MM.1S (cell line): ENCODE measurements at regions not wholly inside any gene's neighbourhood (a gene's known extent, or its start where the extent isn't known, plus 50 kb on each side); places are given as distances from the start of the nearest gene placed in this dataset.
A peak's percentile ranks its signal among the peaks of the same experiment; 100 is the strongest.

Experiments used
- DNase-seq: peaks from one replicate; pipeline ENCODE4 v3.0.0-alpha.2; 2015
- H2AFZ ChIP-seq: fragments of 300-600 bp; sonication (generic); 2 replicates; pipeline ENCODE4 v1.6.0; 2016; ENCODE audit warnings: antibody characterized with exemption, low read length
- H3F3A ChIP-seq: fragments of 300-600 bp; sonication (generic); 2 replicates; pipeline ENCODE4 v1.6.1; 2016; ENCODE audit warnings: mild to moderate bottlenecking, antibody characterized with exemption, low read length, moderate library complexity, mixed read lengths; ENCODE audit not compliant: insufficient read depth
- H3K27ac ChIP-seq: fragments of 300-600 bp; sonication (generic); 2 replicates; pipeline ENCODE4 v1.5.1; 2016; ENCODE audit warnings: mild to moderate bottlenecking, low read length
- H3K27me3 ChIP-seq: fragments of 300-600 bp; sonication (generic); replicated peaks from 2 replicates; pipeline ENCODE4 v1.6.0; 2016; ENCODE audit warnings: low read length; ENCODE audit not compliant: insufficient read depth
- H3K36me3 ChIP-seq: fragments of 300-600 bp; sonication (generic); replicated peaks from 2 replicates; pipeline ENCODE4 v1.6.1; 2016; ENCODE audit warnings: mild to moderate bottlenecking, low read length, mixed read lengths; ENCODE audit not compliant: insufficient read depth
- H3K4me1 ChIP-seq: fragments of 300-600 bp; sonication (generic); 2 replicates; pipeline ENCODE4 v1.6.1; 2016; ENCODE audit warnings: low read length, mixed read lengths
- H3K4me2 ChIP-seq: fragments of 300-600 bp; sonication (generic); 2 replicates; pipeline ENCODE4 v1.6.0; 2016; ENCODE audit warnings: low read depth, low read length
- H3K4me3 ChIP-seq: fragments of 300-600 bp; sonication (generic); 2 replicates; pipeline ENCODE4 v1.5.1; 2016; ENCODE audit warnings: low read length, mixed read lengths
- H3K79me2 ChIP-seq: fragments of 300-600 bp; sonication (generic); 2 replicates; pipeline ENCODE4 v1.6.1; 2016; ENCODE audit warnings: mixed run types, low read length, mixed read lengths
- H3K9ac ChIP-seq: fragments of 300-600 bp; sonication (generic); 2 replicates; pipeline ENCODE4 v1.6.1; 2016; ENCODE audit warnings: low read length, mixed read lengths
- H3K9me2 ChIP-seq: fragments of 300-600 bp; sonication (generic); replicated peaks from 2 replicates; pipeline ENCODE4 v1.6.1; 2016; ENCODE audit warnings: mild to moderate bottlenecking, low read length, mixed read lengths; ENCODE audit not compliant: insufficient read depth
- H3K9me3 ChIP-seq: fragments of 300-600 bp; sonication (generic); replicated peaks from 2 replicates; pipeline ENCODE4 v1.6.1; 2016; ENCODE audit warnings: mild to moderate bottlenecking, low read length, mixed read lengths; ENCODE audit not compliant: insufficient read depth
- H4K20me1 ChIP-seq: fragments of 300-600 bp; sonication (generic); 2 replicates; pipeline ENCODE4 v1.6.1; 2016; ENCODE audit warnings: mild to moderate bottlenecking, low read length, moderate library complexity, mixed read lengths; ENCODE audit not compliant: insufficient read depth
- EZH2 ChIP-seq: fragments of 300-600 bp; sonication (generic); optimal IDR thresholded peaks from 2 replicates; pipeline ENCODE3; 2017; ENCODE audit warnings: low read depth, mild to moderate bottlenecking, antibody characterized with exemption, low read length, mixed read lengths
- EZH2phosphoT487 ChIP-seq: fragments of 300-600 bp; sonication (generic); IDR thresholded peaks from 2 replicates; pipeline ENCODE4 v1.6.1; 2018; ENCODE audit warnings: antibody characterized with exemption, low read length
- TF ChIP-seq, protein P1 (sequence below): fragments of 300-600 bp; sonication (generic); IDR thresholded peaks from 2 replicates; pipeline ENCODE4 v1.5.1; 2016; ENCODE audit warnings: antibody characterized with exemption, low read length, mixed read lengths

DNA sequence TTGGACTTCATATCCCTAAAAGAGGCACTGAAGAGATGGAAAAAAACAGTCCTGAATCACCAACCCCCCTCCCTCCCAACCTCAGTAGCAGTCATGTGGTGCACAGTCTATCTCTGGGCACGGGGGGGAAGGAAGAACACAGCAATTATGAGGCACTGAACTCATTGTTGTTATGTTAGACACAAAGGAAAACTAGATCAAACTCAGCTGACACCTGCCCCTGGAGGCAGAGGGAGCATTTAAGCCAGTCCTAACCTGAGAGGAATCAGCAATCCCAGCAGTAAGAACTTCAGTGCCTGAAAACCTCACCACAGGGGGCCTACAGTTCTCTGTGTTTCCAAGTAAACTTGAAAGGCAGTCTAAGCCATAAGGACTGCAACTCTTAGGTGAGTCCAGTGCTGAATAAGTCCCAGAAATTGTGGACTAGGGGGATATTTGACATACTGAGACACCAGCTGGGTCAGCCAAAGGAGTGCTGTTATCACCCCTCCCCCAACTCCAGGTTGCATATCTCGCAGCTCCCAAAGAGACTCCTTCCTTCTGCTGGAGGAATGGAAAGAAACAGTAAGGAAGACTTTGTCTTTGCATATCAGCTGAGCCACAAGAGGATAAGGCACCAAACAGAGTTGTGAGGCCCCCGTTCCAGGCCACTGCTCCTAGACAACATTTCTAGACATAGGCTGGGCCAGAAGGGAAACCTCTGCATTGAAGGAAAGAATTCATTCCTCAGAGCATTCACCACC is 72.5 kb downstream of the GLYATL1 start:
- Histone ChIP-seq H3K9ac (peak overlapping the region; percentile 51), H3K9me2 (no peaks in the 10 kb centered on the region), H3K4me2 (peak overlapping the region; percentile 74), H3K4me1 (peaks cover 52% of the 10 kb centered on the region), H3K36me3 (no peaks in the 10 kb centered on the region), H3K27me3 (no peaks in the 10 kb centered on the region), H4K20me1 (no peaks in the 10 kb centered on the region), H3K4me3 (peak overlapping the region; percentile 34), H3K27ac (peak overlapping the region; percentile 95), H3K79me2 (no peaks in the 10 kb centered on the region), H3F3A (peaks cover 39% of the 10 kb centered on the region), H3K9me3 (no peaks in the 10 kb centered on the region), H2AFZ (peak overlapping the region; percentile 69)
- TF ChIP-seq EZH2 = no peak
- TF ChIP-seq, protein P1, sequence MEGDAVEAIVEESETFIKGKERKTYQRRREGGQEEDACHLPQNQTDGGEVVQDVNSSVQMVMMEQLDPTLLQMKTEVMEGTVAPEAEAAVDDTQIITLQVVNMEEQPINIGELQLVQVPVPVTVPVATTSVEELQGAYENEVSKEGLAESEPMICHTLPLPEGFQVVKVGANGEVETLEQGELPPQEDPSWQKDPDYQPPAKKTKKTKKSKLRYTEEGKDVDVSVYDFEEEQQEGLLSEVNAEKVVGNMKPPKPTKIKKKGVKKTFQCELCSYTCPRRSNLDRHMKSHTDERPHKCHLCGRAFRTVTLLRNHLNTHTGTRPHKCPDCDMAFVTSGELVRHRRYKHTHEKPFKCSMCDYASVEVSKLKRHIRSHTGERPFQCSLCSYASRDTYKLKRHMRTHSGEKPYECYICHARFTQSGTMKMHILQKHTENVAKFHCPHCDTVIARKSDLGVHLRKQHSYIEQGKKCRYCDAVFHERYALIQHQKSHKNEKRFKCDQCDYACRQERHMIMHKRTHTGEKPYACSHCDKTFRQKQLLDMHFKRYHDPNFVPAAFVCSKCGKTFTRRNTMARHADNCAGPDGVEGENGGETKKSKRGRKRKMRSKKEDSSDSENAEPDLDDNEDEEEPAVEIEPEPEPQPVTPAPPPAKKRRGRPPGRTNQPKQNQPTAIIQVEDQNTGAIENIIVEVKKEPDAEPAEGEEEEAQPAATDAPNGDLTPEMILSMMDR = peak; percentile 18; the same call in 1 of the 2 replicates
- peak; percentile 40 for DNase-seq

DNA sequence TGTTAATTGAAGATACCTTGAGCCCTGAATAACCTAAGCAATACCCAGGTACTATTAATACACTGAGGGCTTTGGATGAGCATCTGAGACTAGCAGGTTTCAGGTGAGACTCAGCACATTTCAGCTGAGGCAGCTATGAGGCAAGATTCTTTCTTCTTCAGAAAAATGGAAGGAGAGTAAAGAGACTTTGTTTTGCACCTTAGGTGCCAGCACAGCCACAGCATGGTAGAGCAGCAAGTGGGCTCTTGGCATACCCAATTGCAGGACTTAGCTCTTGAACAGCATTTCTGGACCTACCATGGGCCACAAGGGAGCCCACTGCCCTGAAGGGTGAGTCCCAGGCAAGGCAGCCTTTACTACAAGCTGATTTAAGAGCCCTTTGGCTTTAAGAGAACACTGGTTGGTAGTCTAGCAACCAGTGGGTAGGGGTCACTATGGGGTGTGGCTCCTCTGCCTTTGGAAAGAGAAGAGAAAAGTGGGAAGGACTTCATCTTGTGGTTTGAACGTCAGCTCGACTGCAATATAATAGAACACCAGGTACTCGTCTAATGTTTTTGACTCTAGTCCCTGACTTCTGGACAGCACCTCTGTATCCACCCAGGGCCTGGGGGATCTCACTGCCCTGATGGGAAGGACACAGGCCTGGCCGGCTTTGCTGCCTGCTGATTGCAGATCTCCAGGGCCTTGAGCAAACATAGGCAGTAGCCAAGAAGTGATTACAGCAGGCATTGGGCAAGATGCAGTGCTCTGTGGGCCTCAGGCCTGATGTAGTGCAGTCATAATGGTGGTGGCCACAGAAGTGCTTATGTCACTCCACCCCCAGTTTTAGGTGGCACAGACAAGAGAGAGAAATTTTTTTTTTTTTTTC is 73.3 kb downstream of the GLYATL1 start:
- peak overlapping the region; percentile 69 for H2AFZ ChIP-seq
- peak overlapping the region; percentile 34; the same call in 1 of the 2 replicates for H3K4me3 ChIP-seq
- H3K36me3 ChIP-seq = no peaks in the 10 kb centered on the region
- no peaks in the 10 kb centered on the region for H3K9me3 ChIP-seq
- no peaks in the 10 kb centered on the region for H3K27me3 ChIP-seq
- H3K4me2 ChIP-seq = peak overlapping the region; percentile 74
- H3K27ac ChIP-seq = peak overlapping the region; percentile 95
- peaks cover 52% of the 10 kb centered on the region for H3K4me1 ChIP-seq
- no peaks in the 10 kb centered on the region for H3K79me2 ChIP-seq
- H3F3A ChIP-seq = peaks cover 39% of the 10 kb centered on the region
- DNase-seq = peak; percentile 79
- TF ChIP-seq EZH2phosphoT487 = no peak
- no peak for TF ChIP-seq EZH2
- TF ChIP-seq, protein P1 = no peak
- H3K9me2 ChIP-seq = no peaks in the 10 kb centered on the region
- peak overlapping the region; percentile 51; the same call in 1 of the 2 replicates for H3K9ac ChIP-seq
- no peaks in the 10 kb centered on the region for H4K20me1 ChIP-seq

- Histone ChIP-seq H3K4me3 (no peak overlapping the region), H3K36me3 (no peaks in the 10 kb centered on the region), H3K4me1 (peaks cover 5% of the 10 kb centered on the region; the same call in 1 of the 2 replicates), H2AFZ (no peak overlapping the region), H3K4me2 (no peak overlapping the region), H3F3A (no peaks in the 10 kb centered on the region), H3K9me3 (no peaks in the 10 kb centered on the region), H4K20me1 (no peaks in the 10 kb centered on the region), H3K27ac (no peak overlapping the region), H3K27me3 (no peaks in the 10 kb centered on the region), H3K9me2 (no peaks in the 10 kb centered on the region), H3K9ac (no peak overlapping the region), H3K79me2 (no peaks in the 10 kb centered on the region)
- DNase-seq = no peak
- TF ChIP-seq, protein P1 = no peak
- TF ChIP-seq EZH2 (no peak), EZH2phosphoT487 (no peak)
These were observed 61.0 kb upstream of the GLYATL1B start for GRCh38 chr11:59025097-59025496.
